ENCODE measurements at regions not wholly inside any gene's neighbourhood (a gene's known extent, or its start where the extent isn't known, plus 50 kb on each side); places are given as distances from the start of the nearest gene placed in this dataset.

- no peak for TF ChIP-seq LEF1 (IDR thresholded peaks at IDR 0.05; ENCODE audit: borderline replicate concordance)
- TF ChIP-seq HDGF (IDR thresholded peaks at IDR 0.05; ENCODE audit: borderline replicate concordance): no peak
- POLR2A ChIA-PET: no interaction called here
- no peak for DNase-seq (ENCODE audit: extremely low spot score)
- CTCF ChIA-PET: interaction anchor here (1.0 kb wide), 1 partner anchor 12 kb away, joined by 3 read pairs; no protein-coding TSS in a partner anchor
These were observed 56.1 kb upstream of the ELMO1 start for GRCh38 chr7:37504801-37505200.

GRCh38 chr7:37505750-37506353 is 57.2 kb upstream of the ELMO1 start:
- TF ChIP-seq FOXM1 (IDR thresholded peaks at IDR 0.05; ENCODE audit: borderline replicate concordance) (no peak), ELF4 (IDR thresholded peaks at IDR 0.05) (no peak), PKNOX1 (IDR thresholded peaks at IDR 0.05) (no peak), NFRKB (IDR thresholded peaks at IDR 0.05) (no peak), FOXK2 (IDR thresholded peaks at IDR 0.05) (no peak), ZNF384 (IDR thresholded peaks at IDR 0.05) (no peak), BHLHE40 (IDR thresholded peaks at IDR 0.05; ENCODE audit: borderline replicate concordance) (no peak), FOXA1 (IDR thresholded peaks at IDR 0.05) (no peak), L3MBTL2 (conservative IDR thresholded peaks at IDR 0.05) (no peak), ARNT (IDR thresholded peaks at IDR 0.05) (no peak), HDGF (IDR thresholded peaks at IDR 0.05; ENCODE audit: borderline replicate concordance) (no peak), LEF1 (IDR thresholded peaks at IDR 0.05; ENCODE audit: borderline replicate concordance) (no peak), SUZ12 (IDR thresholded peaks at IDR 0.05) (no peak), TARDBP (IDR thresholded peaks at IDR 0.05) (no peak), CTBP1 (IDR thresholded peaks at IDR 0.05; ENCODE audit: borderline replicate concordance) (no peak), SP1 (IDR thresholded peaks at IDR 0.05) (no peak)
- CTCF ChIA-PET: interaction anchor here (1.0 to 1.4 kb wide), 2 partner anchors 11 to 13 kb away, joined by 3 read pairs; no protein-coding TSS in a partner anchor
- POLR2A ChIA-PET: no interaction called here
- no peak for DNase-seq (ENCODE audit: extremely low spot score)

GRCh38 chr7:37508118-37508517 is 59.5 kb upstream of the ELMO1 start:
- no peak for DNase-seq (ENCODE audit: extremely low spot score)
- POLR2A ChIA-PET: no interaction called here
- CTCF ChIA-PET: interaction anchor here (1.8 kb wide), 1 partner anchor 12 kb away, joined by 6 read pairs; no protein-coding TSS in a partner anchor
- TF ChIP-seq FOXK2 (IDR thresholded peaks at IDR 0.05) (no peak), SUZ12 (IDR thresholded peaks at IDR 0.05) (no peak)

GRCh38 chr7:37510043-37510634 is 61.5 kb upstream of the ELMO1 start:
- TF ChIP-seq SP1 (IDR thresholded peaks at IDR 0.05): no peak
- TF ChIP-seq FOXK2 (IDR thresholded peaks at IDR 0.05): no peak
- TF ChIP-seq TARDBP (IDR thresholded peaks at IDR 0.05): no peak
- no peak for TF ChIP-seq LEF1 (IDR thresholded peaks at IDR 0.05; ENCODE audit: borderline replicate concordance)
- TF ChIP-seq FOXA1 (IDR thresholded peaks at IDR 0.05): no peak
- TF ChIP-seq ELF4 (IDR thresholded peaks at IDR 0.05): no peak
- TF ChIP-seq SUZ12 (IDR thresholded peaks at IDR 0.05): no peak
- TF ChIP-seq ARNT (IDR thresholded peaks at IDR 0.05): no peak
- TF ChIP-seq FOXM1 (IDR thresholded peaks at IDR 0.05; ENCODE audit: borderline replicate concordance): no peak
- no peak for TF ChIP-seq NFRKB (IDR thresholded peaks at IDR 0.05)
- TF ChIP-seq L3MBTL2 (conservative IDR thresholded peaks at IDR 0.05): no peak
- TF ChIP-seq ZNF384 (IDR thresholded peaks at IDR 0.05): no peak
- no peak for TF ChIP-seq HDGF (IDR thresholded peaks at IDR 0.05; ENCODE audit: borderline replicate concordance)
- no peak for TF ChIP-seq CTBP1 (IDR thresholded peaks at IDR 0.05; ENCODE audit: borderline replicate concordance)
- no peak for TF ChIP-seq PKNOX1 (IDR thresholded peaks at IDR 0.05)
- no peak for TF ChIP-seq BHLHE40 (IDR thresholded peaks at IDR 0.05; ENCODE audit: borderline replicate concordance)
- CTCF ChIA-PET: interaction anchor here (0.7 kb wide), 1 partner anchor 10 kb away, joined by 3 read pairs; no protein-coding TSS in a partner anchor
- DNase-seq (ENCODE audit: extremely low spot score): peak; percentile 33
- POLR2A ChIA-PET: no interaction called here

- POLR2A ChIA-PET: no interaction called here
- no peak for DNase-seq (ENCODE audit: extremely low spot score)
- CTCF ChIA-PET: interaction anchor here (0.6 to 0.7 kb wide), 2 partner anchors 12 to 17 kb away, joined by 3 read pairs; no protein-coding TSS in a partner anchor
- TF ChIP-seq ARNT (IDR thresholded peaks at IDR 0.05) (no peak), SP1 (IDR thresholded peaks at IDR 0.05) (no peak), BHLHE40 (IDR thresholded peaks at IDR 0.05; ENCODE audit: borderline replicate concordance) (no peak), ZNF384 (IDR thresholded peaks at IDR 0.05) (no peak), FOXK2 (IDR thresholded peaks at IDR 0.05) (no peak), L3MBTL2 (conservative IDR thresholded peaks at IDR 0.05) (no peak), SUZ12 (IDR thresholded peaks at IDR 0.05) (no peak), LEF1 (IDR thresholded peaks at IDR 0.05; ENCODE audit: borderline replicate concordance) (no peak), HDGF (IDR thresholded peaks at IDR 0.05; ENCODE audit: borderline replicate concordance) (no peak), TARDBP (IDR thresholded peaks at IDR 0.05) (no peak), FOXM1 (IDR thresholded peaks at IDR 0.05; ENCODE audit: borderline replicate concordance) (no peak), FOXA1 (IDR thresholded peaks at IDR 0.05) (no peak), PKNOX1 (IDR thresholded peaks at IDR 0.05) (no peak), ELF4 (IDR thresholded peaks at IDR 0.05) (no peak), NFRKB (IDR thresholded peaks at IDR 0.05) (no peak), CTBP1 (IDR thresholded peaks at IDR 0.05; ENCODE audit: borderline replicate concordance) (no peak)
These were observed 63.3 kb upstream of the ELMO1 start for GRCh38 chr7:37511915-37512314.

- CTCF ChIA-PET: interaction anchor here (0.5 kb wide), 1 partner anchor 843 kb away, joined by 4 read pairs; no protein-coding TSS in a partner anchor
- POLR2A ChIA-PET: no interaction called here
- TF ChIP-seq ELF4 (IDR thresholded peaks at IDR 0.05): no peak
- no peak for TF ChIP-seq LEF1 (IDR thresholded peaks at IDR 0.05; ENCODE audit: borderline replicate concordance)
- no peak for TF ChIP-seq FOXA1 (IDR thresholded peaks at IDR 0.05)
- TF ChIP-seq PKNOX1 (IDR thresholded peaks at IDR 0.05): no peak
- TF ChIP-seq FOXK2 (IDR thresholded peaks at IDR 0.05): no peak
- no peak for TF ChIP-seq NFRKB (IDR thresholded peaks at IDR 0.05)
- no peak for TF ChIP-seq L3MBTL2 (conservative IDR thresholded peaks at IDR 0.05)
- no peak for TF ChIP-seq TARDBP (IDR thresholded peaks at IDR 0.05)
- TF ChIP-seq BHLHE40 (IDR thresholded peaks at IDR 0.05; ENCODE audit: borderline replicate concordance): no peak
- TF ChIP-seq CTBP1 (IDR thresholded peaks at IDR 0.05; ENCODE audit: borderline replicate concordance): no peak
- no peak for TF ChIP-seq SUZ12 (IDR thresholded peaks at IDR 0.05)
- TF ChIP-seq SP1 (IDR thresholded peaks at IDR 0.05): no peak
- TF ChIP-seq FOXM1 (IDR thresholded peaks at IDR 0.05; ENCODE audit: borderline replicate concordance): no peak
- no peak for TF ChIP-seq ZNF384 (IDR thresholded peaks at IDR 0.05)
- no peak for DNase-seq (ENCODE audit: extremely low spot score)
These were observed 65.8 kb upstream of the ELMO1 start for GRCh38 chr7:37514497-37514896.

Measured in HEK293T (cell line).